ENCODE measurements at regions not wholly inside any gene's neighbourhood (a gene's known extent, or its start where the extent isn't known, plus 50 kb on each side); places are given as distances from the start of the nearest gene placed in this dataset.

- TF ChIP-seq CTCF (IDR thresholded peaks at IDR 0.05; ENCODE audit: extremely low read depth in 1 of 2, insufficient read depth in 1 of 2, low read depth in 1 of 2, low read length in 2 of 2) (no peak), POLR2A (IDR thresholded peaks at IDR 0.05; ENCODE audit: low read depth, low read length) (no peak), JUN (IDR thresholded peaks at IDR 0.05; ENCODE audit: borderline replicate concordance, insufficient read depth, insufficient read length, low read depth) (no peak), MAX (IDR thresholded peaks at IDR 0.05; ENCODE audit: insufficient read depth, insufficient read length) (no peak), EZH2 (IDR thresholded peaks at IDR 0.05; ENCODE audit: borderline replicate concordance, low read depth, low read length, severe bottlenecking) (no peak), POLR2AphosphoS5 (IDR thresholded peaks at IDR 0.05; ENCODE audit: insufficient read depth, low read depth, low read length) (no peak), FOS (IDR thresholded peaks at IDR 0.05; ENCODE audit: borderline replicate concordance, insufficient read depth, low read length) (no peak)
Observed at GRCh38 chr12:7581046-7581445, 77.5 kb upstream of the CD163 start.
